ENCODE measurements at regions not wholly inside any gene's neighbourhood (a gene's known extent, or its start where the extent isn't known, plus 50 kb on each side); places are given as distances from the start of the nearest gene placed in this dataset.

GRCh38 chr4:185870366-185870765 is 58.4 kb upstream of the SORBS2 start:
- TF ChIP-seq POLR2A (IDR thresholded peaks at IDR 0.05) (no peak), CTCF (IDR thresholded peaks at IDR 0.05) (no peak)

Measured in body of pancreas (tissue), 4 donors.